ENCODE measurements at regions not wholly inside any gene's neighbourhood (a gene's known extent, or its start where the extent isn't known, plus 50 kb on each side); places are given as distances from the start of the nearest gene placed in this dataset.

GRCh38 chr9:22537721-22538120 is 91.1 kb downstream of the DMRTA1 start:
- H3K4me1 ChIP-seq (ENCODE audit: control insufficient read depth, insufficient read depth, low read length) = no peaks in the 10 kb centered on the region
- ChIA-PET CTCF (interaction anchor here (1.3 kb wide), 1 partner anchor 9 kb away, joined by 7 read pairs; no protein-coding TSS in a partner anchor), POLR2A (no interaction called here)
- H3K4me3 ChIP-seq (ENCODE audit: low read depth, low read length) = no peak overlapping the region
- no peaks in the 10 kb centered on the region for H3K9me3 ChIP-seq (ENCODE audit: control insufficient read depth, insufficient read depth, low read depth, low read length)
- TF ChIP-seq ZNF639 (tag by site-specific recombination; IDR thresholded peaks at IDR 0.05) = no peak
- TF ChIP-seq ZNF473 (tag by site-specific recombination; IDR thresholded peaks at IDR 0.05) = no peak
- no peak for TF ChIP-seq ZNF561 (tag by site-specific recombination; IDR thresholded peaks at IDR 0.05; ENCODE audit: borderline replicate concordance)
- TF ChIP-seq PATZ1 (tag by site-specific recombination; IDR thresholded peaks at IDR 0.05) = no peak
- TF ChIP-seq SCRT2 (tag by site-specific recombination; IDR thresholded peaks at IDR 0.05) = no peak
- TF ChIP-seq ZNF600 (tag by site-specific recombination; IDR thresholded peaks at IDR 0.05) = no peak
- TF ChIP-seq YY2 (tag by site-specific recombination; IDR thresholded peaks at IDR 0.05) = no peak
- TF ChIP-seq ZNF660 (tag by site-specific recombination; IDR thresholded peaks at IDR 0.05) = no peak
- no peak for TF ChIP-seq ZNF621 (tag by site-specific recombination; IDR thresholded peaks at IDR 0.05)
- TF ChIP-seq ZNF664 (tag by site-specific recombination; IDR thresholded peaks at IDR 0.05) = no peak
- TF ChIP-seq ZNF398 (tag by site-specific recombination; IDR thresholded peaks at IDR 0.05) = no peak
- no peak for TF ChIP-seq ZFP3 (tag by site-specific recombination; IDR thresholded peaks at IDR 0.05; ENCODE audit: low read depth)
- no peak for TF ChIP-seq ZNF148 (tag by site-specific recombination; IDR thresholded peaks at IDR 0.05; ENCODE audit: borderline replicate concordance)
- no peak for TF ChIP-seq ZBTB6 (tag by site-specific recombination; IDR thresholded peaks at IDR 0.05)
- no peak overlapping the region for H3K27ac ChIP-seq (ENCODE audit: extremely low read depth, low read depth, low read length)
- H3K36me3 ChIP-seq (ENCODE audit: control insufficient read depth in 2 of 2, insufficient read depth in 1 of 2, low read length in 2 of 2) = no peaks in the 10 kb centered on the region

GRCh38 chr9:22548625-22549024 is 102.0 kb downstream of the DMRTA1 start:
- POLR2A ChIA-PET = no interaction called here
- Histone ChIP-seq H3K4me3 (ENCODE audit: low read depth, low read length) (no peak overlapping the region), H3K27ac (ENCODE audit: extremely low read depth, low read depth, low read length) (no peak overlapping the region), H3K36me3 (ENCODE audit: control insufficient read depth in 2 of 2, insufficient read depth in 1 of 2, low read length in 2 of 2) (no peaks in the 10 kb centered on the region), H3K4me1 (ENCODE audit: control insufficient read depth, insufficient read depth, low read length) (no peaks in the 10 kb centered on the region), H3K9me3 (ENCODE audit: control insufficient read depth, insufficient read depth, low read depth, low read length) (no peaks in the 10 kb centered on the region)
- CTCF ChIA-PET = no interaction called here
- TF ChIP-seq GLIS1 (tag by site-specific recombination; IDR thresholded peaks at IDR 0.05) = no peak
- no peak for TF ChIP-seq ZFP69B (tag by site-specific recombination; IDR thresholded peaks at IDR 0.05)
- no peak for TF ChIP-seq ZNF776 (tag by site-specific recombination; IDR thresholded peaks at IDR 0.05; ENCODE audit: borderline replicate concordance)
- TF ChIP-seq ZNF701 (tag by site-specific recombination; IDR thresholded peaks at IDR 0.05) = no peak
- TF ChIP-seq ZNF521 (tag by site-specific recombination; IDR thresholded peaks at IDR 0.05) = no peak
- TF ChIP-seq ZXDB (tag by site-specific recombination; IDR thresholded peaks at IDR 0.05) = no peak
- no peak for TF ChIP-seq ZNF513 (tag by site-specific recombination; IDR thresholded peaks at IDR 0.05)
- no peak for TF ChIP-seq ZNF549 (tag by site-specific recombination; IDR thresholded peaks at IDR 0.05)
- TF ChIP-seq ZSCAN30 (tag by site-specific recombination; IDR thresholded peaks at IDR 0.05) = no peak
- TF ChIP-seq PBX3 (CRISPR knock-in tag; IDR thresholded peaks at IDR 0.05) = no peak
- TF ChIP-seq ZNF24 (tag by site-specific recombination; IDR thresholded peaks at IDR 0.05) = no peak
